ENCODE measurements at regions not wholly inside any gene's neighbourhood (a gene's known extent, or its start where the extent isn't known, plus 50 kb on each side); places are given as distances from the start of the nearest gene placed in this dataset.

GRCh38 chr15:31525988-31526665, 199.5 kb downstream of the KLF13 start:
- intact Hi-C loops (cut with micrococcal nuclease; ENCODE audit: unreplicated experiment): loop anchor here (5.0 kb wide), 2 partner anchors 36 to 51 kb away; no protein-coding TSS in a partner anchor
- ChIA-PET RAD21 (ENCODE audit: unreplicated experiment) (no interaction called here), POLR2A (no interaction called here)
- TF ChIP-seq PBX3 (IDR thresholded peaks at IDR 0.05; ENCODE audit: insufficient replicate concordance, low read depth, low read length) (no peak), ATF3 (IDR thresholded peaks at IDR 0.05; ENCODE audit: borderline replicate concordance, extremely low read depth, low read depth, low read length) (no peak), SKIL (IDR thresholded peaks at IDR 0.05; ENCODE audit: low read depth, poor library complexity, severe bottlenecking) (no peak), SP1 (IDR thresholded peaks at IDR 0.05; ENCODE audit: low read depth, low read length) (no peak), NFIC (IDR thresholded peaks at IDR 0.05; ENCODE audit: low read depth, low read length) (no peak), ZNF622 (IDR thresholded peaks at IDR 0.05) (no peak), ZSCAN29 (IDR thresholded peaks at IDR 0.05) (no peak), RELA (IDR thresholded peaks at IDR 0.05; ENCODE audit: borderline replicate concordance, partially characterized antibody) (no peak), ZBTB4 (CRISPR knock-in tag; IDR thresholded peaks at IDR 0.05) (no peak), RFX5 (IDR thresholded peaks at IDR 0.05; ENCODE audit: low read depth, low read length) (no peak), JUND (IDR thresholded peaks at IDR 0.05; ENCODE audit: low read depth, low read length) (no peak), EP300 (IDR thresholded peaks at IDR 0.05; ENCODE audit: borderline replicate concordance in 1 of 2, control insufficient read depth in 1 of 2, low read depth in 2 of 2, low read length in 2 of 2) (no peak), BACH1 (IDR thresholded peaks at IDR 0.05; ENCODE audit: borderline replicate concordance) (no peak), ZZZ3 (IDR thresholded peaks at IDR 0.05; ENCODE audit: control insufficient read depth, insufficient read length, low read depth) (no peak)

More at GRCh38 chr15:31525988-31526665, 199.5 kb downstream of the KLF13 start:
- no peak for DNase-seq (ENCODE audit: low read depth, low spot score)
- no peak overlapping the region for H3K27ac ChIP-seq (ENCODE audit: control insufficient read depth, insufficient read depth)
- ChIA-PET SMC1A (ENCODE audit: uncharacterized antibody, unreplicated experiment) (no interaction called here), CTCF (no interaction called here)
- no peak overlapping the region for H3K4me3 ChIP-seq
- no peaks in the 10 kb centered on the region; a peak in 1 of 4 replicates for H3K27me3 ChIP-seq (replicated peaks in 1 of 2; ENCODE audit: control insufficient read depth in 2 of 2, insufficient read depth in 2 of 2, low read length in 1 of 2)
- 52% methylated on average over 18 of the region's 18 CpGs for WGBS (ENCODE audit: insufficient coverage, insufficient replicate concordance, low lambda C conversion rate, missing lambda C conversion rate)
- no peak for ATAC-seq
- FAIRE-seq: no peak
- no peaks in the 10 kb centered on the region for H4K20me1 ChIP-seq (ENCODE audit: control insufficient read depth, insufficient read depth)
- no peaks in the 10 kb centered on the region for H3K4me1 ChIP-seq (ENCODE audit: control insufficient read depth, insufficient read depth, low read length)
- no peak overlapping the region for H2AFZ ChIP-seq (ENCODE audit: control insufficient read depth, low read depth, low read length)
- no peak overlapping the region for H3K4me2 ChIP-seq (ENCODE audit: control insufficient read depth, insufficient read depth)
- H3K79me2 ChIP-seq (ENCODE audit: control insufficient read depth, insufficient read depth, low read length): no peaks in the 10 kb centered on the region
- in situ Hi-C loops (cut with MboI): no loop called here
- no TSS peak for BruUV-seq (replicated peaks)
- H3K36me3 ChIP-seq (ENCODE audit: control insufficient read depth in 2 of 2, insufficient read depth in 2 of 2, low read length in 1 of 2): no peaks in the 10 kb centered on the region
- H3K9me3 ChIP-seq (replicated peaks; ENCODE audit: control insufficient read depth, insufficient read depth, low read length): no peaks in the 10 kb centered on the region
- H3K9ac ChIP-seq (ENCODE audit: control insufficient read depth, insufficient read depth, low read length): no peak overlapping the region

Measured in GM12878 (cell line).